HCT116 (cell line): ENCODE measurements at regions not wholly inside any gene's neighbourhood (a gene's known extent, or its start where the extent isn't known, plus 50 kb on each side); places are given as distances from the start of the nearest gene placed in this dataset.

ENCODE experiments used
- ATAC-seq: fragments of 200-7000 bp; cut with Tn5 transposase; 2 replicates; pipeline ENCODE4 v1.9.1; 2020; ENCODE audit warnings: mild to moderate bottlenecking, moderate library complexity
- BruUV-seq: library from RNA; stranded (reverse); fragments of 400-500 nt; replicated peaks from 2 replicates; lab custom pipeline; 2021; lab: Mats Ljungman, UMichigan
- CTCF ChIA-PET: fragments of 300-600 bp; sonication (Branson Sonifier 250); formaldehyde crosslinking; loops from one replicate; lab custom pipeline; 2021; ENCODE audit warnings: antibody characterized with exemption; lab: Charles Lee
- POLR2A ChIA-PET: fragments of 300-600, 350-600 bp; sonication (Branson Sonifier 250); formaldehyde crosslinking; loops from one replicate; lab custom pipeline; 2021; ENCODE audit warnings: antibody characterized with exemption; lab: Charles Lee
- RAD21 ChIA-PET, 2 experiments: fragments of 300-600 bp; sonication (Branson Sonifier 250); formaldehyde crosslinking; loops; one replicate each; lab custom pipeline; 2023; ENCODE audit warnings: low total read pairs in 2 of 2; ENCODE audit not compliant: uncharacterized antibody in 2 of 2, unreplicated experiment in 2 of 2, low non-redundant PET in 1 of 2; lab: Charles Lee
- DNase-seq: peaks from one replicate; pipeline ENCODE4 v3.0.0-alpha.2; 2010; ENCODE audit warnings: low read depth, low spot score
- H2AFZ ChIP-seq: fragments of 200-600 bp; shearing (Covaris generic), sonication (generic); 2 replicates; pipeline ENCODE4 v1.6.1; 2017; ENCODE audit warnings: low read depth, mixed run types, mixed read lengths, antibody characterized with exemption, low read length; ENCODE audit not compliant: poor library complexity, severe bottlenecking
- H3K27ac ChIP-seq: 2 replicates; pipeline ENCODE4 v1.5.1; 2012; ENCODE audit warnings: low read depth, low read length
- H3K27me3 ChIP-seq: fragments of 200-600 bp; sonication (generic); 2 replicates; pipeline ENCODE4 v1.6.1; 2016; ENCODE audit warnings: mixed run types, low read length, mixed read lengths; ENCODE audit not compliant: insufficient read depth
- H3K36me3 ChIP-seq, 2 experiments: fragments of 200-500 bp in 1 of 2; fragments of 200-600 bp in 1 of 2; sonication (Bioruptor generic) in 1 of 2; sonication (generic) in 1 of 2; 2 replicates each; pipeline versions ENCODE4 v1.5.1 to v1.6.1; 2014 to 2016; ENCODE audit warnings: low read length in 2 of 2, inconsistent platforms in 1 of 2, mixed read lengths in 1 of 2, mixed run types in 1 of 2; ENCODE audit not compliant: insufficient read depth in 2 of 2, control insufficient read depth in 1 of 2
- H3K4me1 ChIP-seq, 2 experiments: fragments of 200-600 bp in 1 of 2; sonication (generic) in 1 of 2; 2 replicates each; pipeline versions ENCODE4 v1.5.1 to v1.6.1; 2012 to 2017; ENCODE audit warnings: low read length in 2 of 2, inconsistent platforms in 1 of 2, mild to moderate bottlenecking in 1 of 2, mixed read lengths in 1 of 2, mixed run types in 1 of 2, moderate library complexity in 1 of 2; ENCODE audit not compliant: insufficient read depth in 2 of 2, control insufficient read depth in 1 of 2
- H3K4me2 ChIP-seq: fragments of 200-600 bp; sonication (generic); 2 replicates; pipeline ENCODE4 v1.6.1; 2017; ENCODE audit warnings: mixed run types, low read length, mixed read lengths
- H3K4me3 ChIP-seq, 2 experiments: fragments of 200-600 bp in 1 of 2; sonication (generic) in 1 of 2; replicated peaks in 1 of 2; 2 replicates each; pipeline ENCODE4 v1.5.1; 2011 to 2016; ENCODE audit warnings: low read length in 2 of 2, control low read depth in 1 of 2, low read depth in 1 of 2, mild to moderate bottlenecking in 1 of 2, mixed read lengths in 1 of 2, mixed run types in 1 of 2
- H3K79me2 ChIP-seq: fragments of 200-600 bp; sonication (generic); 2 replicates; pipeline ENCODE4 v1.6.1; 2017; ENCODE audit warnings: mild to moderate bottlenecking, mixed run types, low read length, moderate library complexity, mixed read lengths; ENCODE audit not compliant: insufficient read depth
- H3K9ac ChIP-seq: fragments of 200-600 bp; sonication (generic); 2 replicates; pipeline ENCODE4 v1.6.1; 2016; ENCODE audit warnings: low read length, mixed read lengths
- H3K9me2 ChIP-seq: fragments of 200-600 bp; sonication (generic), shearing (Covaris generic); 2 replicates; pipeline ENCODE4 v1.6.1; 2017; ENCODE audit warnings: mixed run types, mild to moderate bottlenecking, moderate library complexity; ENCODE audit not compliant: insufficient read depth
- H3K9me3 ChIP-seq, 2 experiments: fragments of 200-500 bp in 1 of 2; fragments of 200-600 bp in 1 of 2; sonication (Bioruptor generic) in 1 of 2; sonication (generic) in 1 of 2; 2 replicates each; pipeline ENCODE4 v1.6.1; 2014 to 2017; ENCODE audit warnings: low read length in 2 of 2, mixed read lengths in 2 of 2, inconsistent platforms in 1 of 2, low read depth in 1 of 2, mild to moderate bottlenecking in 1 of 2, mixed run types in 1 of 2, moderate library complexity in 1 of 2; ENCODE audit not compliant: control insufficient read depth in 1 of 2, insufficient read depth in 1 of 2
- H4K20me1 ChIP-seq: fragments of 200-600 bp; sonication (generic), shearing (Covaris generic); 2 replicates; pipeline ENCODE4 v1.6.1; 2017; ENCODE audit warnings: mixed run types, mild to moderate bottlenecking, moderate library complexity; ENCODE audit not compliant: insufficient read depth
- ATF3 ChIP-seq: IDR thresholded peaks from 2 replicates; pipeline ENCODE4 v1.6.1; 2012
- CBX3 ChIP-seq: IDR thresholded peaks from 2 replicates; pipeline ENCODE4 v1.6.1; 2012; ENCODE audit warnings: low read depth
- CEBPB ChIP-seq: IDR thresholded peaks from 2 replicates; pipeline ENCODE4 v1.6.1; 2012; ENCODE audit warnings: low read depth
- CTCF ChIP-seq, 3 experiments: fragments of 200-600 bp in 1 of 3; sonication (generic) in 1 of 3; IDR thresholded peaks in 2 of 3; conservative IDR thresholded peaks in 1 of 3; 2 replicates each; pipeline ENCODE4 v1.5.1; 2012 to 2017; ENCODE audit warnings: low read depth in 2 of 3, low read length in 2 of 3, antibody characterized with exemption in 1 of 3, borderline replicate concordance in 1 of 3, control low read depth in 1 of 3, mild to moderate bottlenecking in 1 of 3, mixed read lengths in 1 of 3, mixed run types in 1 of 3, moderate library complexity in 1 of 3; ENCODE audit not compliant: insufficient read depth in 1 of 3
- EGR1 ChIP-seq: IDR thresholded peaks from 2 replicates; pipeline ENCODE4 v1.6.1; 2012; ENCODE audit warnings: low read depth
- ELF1 ChIP-seq: IDR thresholded peaks from 2 replicates; pipeline ENCODE4 v1.6.1; 2012; ENCODE audit warnings: low read depth, borderline replicate concordance
- EZH2 ChIP-seq: fragments of 200-600 bp; sonication (generic); IDR thresholded peaks from 2 replicates; pipeline ENCODE4 v1.6.1; 2017; ENCODE audit warnings: antibody characterized with exemption, mixed run types
- EZH2phosphoT487 ChIP-seq: fragments of 200-600 bp; IDR thresholded peaks from 2 replicates; pipeline ENCODE4 v1.6.1; 2018; ENCODE audit warnings: antibody characterized with exemption, borderline replicate concordance
- FOSL1 ChIP-seq: IDR thresholded peaks from 2 replicates; pipeline ENCODE4 v1.6.1; 2012; ENCODE audit warnings: low read depth
- JUND ChIP-seq: IDR thresholded peaks from 2 replicates; pipeline ENCODE4 v1.6.1; 2012
- MAX ChIP-seq: IDR thresholded peaks from 2 replicates; pipeline ENCODE4 v1.6.1; 2012
- POLR2A ChIP-seq: IDR thresholded peaks from 2 replicates; pipeline ENCODE4 v1.7.0; 2011; ENCODE audit warnings: borderline replicate concordance; ENCODE audit not compliant: insufficient read depth, insufficient read length; ENCODE audit errors: extremely low read depth
- POLR2AphosphoS5 ChIP-seq: IDR thresholded peaks from 2 replicates; pipeline ENCODE4 v1.6.1; 2011; ENCODE audit warnings: mild to moderate bottlenecking, low read depth, low read length, moderate library complexity
- REST ChIP-seq: IDR thresholded peaks from 2 replicates; pipeline ENCODE4 v1.6.1; 2012; ENCODE audit warnings: low read depth
- SIN3A ChIP-seq: IDR thresholded peaks from 2 replicates; pipeline ENCODE4 v1.6.1; 2012; ENCODE audit warnings: low read depth
- SP1 ChIP-seq: IDR thresholded peaks from 2 replicates; pipeline ENCODE4 v1.6.1; 2012; ENCODE audit warnings: low read depth
- SRF ChIP-seq: IDR thresholded peaks from 2 replicates; pipeline ENCODE4 v1.6.1; 2012; ENCODE audit warnings: low read depth
- TCF7L2 ChIP-seq: IDR thresholded peaks from 2 replicates; pipeline ENCODE4 v1.7.0; 2011; ENCODE audit warnings: borderline replicate concordance, inconsistent platforms; ENCODE audit not compliant: insufficient read depth, insufficient read length; ENCODE audit errors: extremely low read depth
- ZBTB33 ChIP-seq: IDR thresholded peaks from 2 replicates; pipeline ENCODE4 v1.6.1; 2011; ENCODE audit warnings: mild to moderate bottlenecking, low read length, moderate library complexity; ENCODE audit not compliant: insufficient replicate concordance; ENCODE audit errors: extremely low read depth
- ZNF274 ChIP-seq: fragments of 200-500 bp; sonication (Bioruptor generic); IDR thresholded peaks from 2 replicates; pipeline ENCODE4 v1.6.1; 2014; ENCODE audit warnings: mild to moderate bottlenecking, low read depth, low read length, inconsistent platforms
- intact Hi-C: fragments of 100-400 bp; cut with micrococcal nuclease; formaldehyde crosslinking; loops from 2 replicates; pipeline ENCODE4 v1.10.0; 2022

GRCh38 chr2:103363639-103364038, 601.8 kb downstream of the TMEM182 start:
- H3K4me2 ChIP-seq, result no peak overlapping the region
- H2AFZ ChIP-seq, result no peak overlapping the region
- H3K9me2 ChIP-seq, result no peaks in the 10 kb centered on the region
- ATAC-seq, result no peak
- intact Hi-C loops, result no loop called here
- TF ChIP-seq POLR2A (no peak), CBX3 (no peak), FOSL1 (no peak), SP1 (no peak), EZH2phosphoT487 (no peak), POLR2AphosphoS5 (no peak), MAX (no peak), ZNF274 (no peak), ZBTB33 (no peak), JUND (no peak), TCF7L2 (no peak), ATF3 (no peak), REST (no peak), EGR1 (no peak), CTCF (IDR thresholded peaks at IDR 0.05 in 2 of 3, conservative IDR thresholded peaks at IDR 0.05 in 1 of 3; ENCODE audit: borderline replicate concordance in 1 of 3, insufficient read depth in 1 of 3, low read depth in 2 of 3, low read length in 2 of 3) (no peak), SIN3A (no peak), SRF (no peak), ELF1 (no peak), EZH2 (no peak), CEBPB (no peak)
- no peaks in the 10 kb centered on the region for H3K4me1 ChIP-seq
- ChIA-PET CTCF (no interaction called here), POLR2A (no interaction called here), RAD21 (no interaction called here)
- no peak overlapping the region for H3K9ac ChIP-seq
- H3K36me3 ChIP-seq, result no peaks in the 10 kb centered on the region
- H3K9me3 ChIP-seq, result peaks cover 9 to 19% of the 10 kb centered on the region in 2 experiments; a peak in 3 of 4 replicates
- no peak for DNase-seq
- no peaks in the 10 kb centered on the region for H4K20me1 ChIP-seq
- no peak overlapping the region for H3K4me3 ChIP-seq
- BruUV-seq, result no TSS peak
- H3K27ac ChIP-seq, result no peak overlapping the region
- no peaks in the 10 kb centered on the region for H3K27me3 ChIP-seq
- H3K79me2 ChIP-seq, result no peaks in the 10 kb centered on the region
